DMS153 treated with DMSO at 0.1 percent for 48 hours (cell line): ENCODE measurements at regions not wholly inside any gene's neighbourhood (a gene's known extent, or its start where the extent isn't known, plus 50 kb on each side); places are given as distances from the start of the nearest gene placed in this dataset.

Experiments used
- DNase-seq: peaks from one replicate; lab custom pipeline; 2025; ENCODE audit not compliant: unreplicated experiment; lab: John Stamatoyannopoulos, UW

GRCh38 chr2:128436479-128437203 lies 118.0 kb upstream of the HS6ST1 start:
- no peak for DNase-seq

GRCh38 chr2:128437204-128437565 lies 118.5 kb upstream of the HS6ST1 start:
- no peak for DNase-seq

- DNase-seq, result no peak
Observed at GRCh38 chr2:128438091-128438490, 119.4 kb upstream of the HS6ST1 start.

GRCh38 chr2:128438586-128438985 lies 119.9 kb upstream of the HS6ST1 start:
- no peak for DNase-seq

GRCh38 chr2:128439031-128439790 lies 120.5 kb upstream of the HS6ST1 start:
- no peak for DNase-seq

- no peak for DNase-seq
Observed at GRCh38 chr2:128439791-128440665, 121.4 kb upstream of the HS6ST1 start.

GRCh38 chr2:128440666-128441340 lies 122.1 kb upstream of the HS6ST1 start:
- DNase-seq, result no peak

- DNase-seq, result no peak
Observed at GRCh38 chr2:128441341-128442052, 122.8 kb upstream of the HS6ST1 start.

- no peak for DNase-seq
Observed at GRCh38 chr2:128442053-128442751, 123.5 kb upstream of the HS6ST1 start.

GRCh38 chr2:128442891-128443302 lies 124.2 kb upstream of the HS6ST1 start:
- no peak for DNase-seq

- DNase-seq, result no peak
Observed at GRCh38 chr2:128444121-128444771, 125.6 kb upstream of the HS6ST1 start.

- DNase-seq, result no peak
Observed at GRCh38 chr2:128444816-128445522, 126.3 kb upstream of the HS6ST1 start.

- no peak for DNase-seq
Observed at GRCh38 chr2:128445523-128445900, 126.8 kb upstream of the HS6ST1 start.

- DNase-seq, result no peak
Observed at GRCh38 chr2:128446049-128446873, 127.6 kb upstream of the HS6ST1 start.

- no peak for DNase-seq
Observed at GRCh38 chr2:128446874-128447537, 128.3 kb upstream of the HS6ST1 start.

- no peak for DNase-seq
Observed at GRCh38 chr2:128447538-128447995, 128.9 kb upstream of the HS6ST1 start.
